Mammary epithelial cell (primary cell): ENCODE measurements at regions not wholly inside any gene's neighbourhood (a gene's known extent, or its start where the extent isn't known, plus 50 kb on each side); places are given as distances from the start of the nearest gene placed in this dataset.

Source experiments
- EZH2 ChIP-seq: IDR thresholded peaks from 2 replicates; pipeline ENCODE4 v1.6.1; 2012; ENCODE audit warnings: low read length, inconsistent platforms, borderline replicate concordance
- TF ChIP-seq, protein P1 (sequence below), 2 donors: IDR thresholded peaks in 1 of 2; conservative IDR thresholded peaks in 1 of 2; 2 replicates each; pipeline ENCODE4 v1.5.1; 2011 to 2012; ENCODE audit warnings: inconsistent platforms in 2 of 2, low read length in 2 of 2, mild to moderate bottlenecking in 2 of 2, control low read depth in 1 of 2, low read depth in 1 of 2; ENCODE audit not compliant: insufficient read depth in 1 of 2; ENCODE audit errors: extremely low read depth in 1 of 2

GRCh38 chr10:111887266-111887665 is 296.3 kb downstream of the GPAM start:
- TF ChIP-seq, protein P1, sequence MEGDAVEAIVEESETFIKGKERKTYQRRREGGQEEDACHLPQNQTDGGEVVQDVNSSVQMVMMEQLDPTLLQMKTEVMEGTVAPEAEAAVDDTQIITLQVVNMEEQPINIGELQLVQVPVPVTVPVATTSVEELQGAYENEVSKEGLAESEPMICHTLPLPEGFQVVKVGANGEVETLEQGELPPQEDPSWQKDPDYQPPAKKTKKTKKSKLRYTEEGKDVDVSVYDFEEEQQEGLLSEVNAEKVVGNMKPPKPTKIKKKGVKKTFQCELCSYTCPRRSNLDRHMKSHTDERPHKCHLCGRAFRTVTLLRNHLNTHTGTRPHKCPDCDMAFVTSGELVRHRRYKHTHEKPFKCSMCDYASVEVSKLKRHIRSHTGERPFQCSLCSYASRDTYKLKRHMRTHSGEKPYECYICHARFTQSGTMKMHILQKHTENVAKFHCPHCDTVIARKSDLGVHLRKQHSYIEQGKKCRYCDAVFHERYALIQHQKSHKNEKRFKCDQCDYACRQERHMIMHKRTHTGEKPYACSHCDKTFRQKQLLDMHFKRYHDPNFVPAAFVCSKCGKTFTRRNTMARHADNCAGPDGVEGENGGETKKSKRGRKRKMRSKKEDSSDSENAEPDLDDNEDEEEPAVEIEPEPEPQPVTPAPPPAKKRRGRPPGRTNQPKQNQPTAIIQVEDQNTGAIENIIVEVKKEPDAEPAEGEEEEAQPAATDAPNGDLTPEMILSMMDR (conservative IDR thresholded peaks at IDR 0.05 in 1 of 2, IDR thresholded peaks at IDR 0.05 in 1 of 2; ENCODE audit: extremely low read depth in 1 of 2, insufficient read depth in 1 of 2, low read depth in 1 of 2, low read length in 2 of 2): no peak
- TF ChIP-seq EZH2: no peak
